Stomach (tissue), 8 donors: ENCODE measurements at regions not wholly inside any gene's neighbourhood (a gene's known extent, or its start where the extent isn't known, plus 50 kb on each side); places are given as distances from the start of the nearest gene placed in this dataset.

ENCODE experiments used
- DNase-seq, 2 donors: peaks; one replicate each; pipeline versions ENCODE4 v3.0.0 to v3.0.0-alpha.2; 2013 to 2019
- H3K27ac ChIP-seq, 5 donors: fragments of 200-600 bp in 4 of 5; sonication (generic) in 4 of 5; one replicate each; pipeline ENCODE4 v1.5.1; 2013 to 2019; ENCODE audit warnings: mild to moderate bottlenecking in 1 of 5, moderate library complexity in 1 of 5
- H3K27me3 ChIP-seq, 3 donors: fragments of 200-600 bp; sonication (generic); one replicate each; pipeline ENCODE4 v1.5.1; 2017 to 2019; ENCODE audit warnings: mixed run types in 1 of 3
- H3K36me3 ChIP-seq, 4 donors: fragments of 200-600 bp; sonication (generic); 1 replicate in 3 of 4; 2 replicates in 1 of 4; pipeline ENCODE4 v1.5.1; 2016 to 2019
- H3K4me1 ChIP-seq, 4 donors: fragments of 200-600 bp; sonication (generic); one replicate each; pipeline ENCODE4 v1.5.1; 2016 to 2019
- H3K4me3 ChIP-seq, 4 donors: fragments of 200-600 bp; sonication (generic) in 3 of 4; one replicate each; pipeline ENCODE4 v1.5.1; 2016 to 2019; ENCODE audit warnings: mild to moderate bottlenecking in 1 of 4
- H3K9me3 ChIP-seq, 4 donors: fragments of 200-600 bp; sonication (generic); one replicate each; pipeline ENCODE4 v1.5.1; 2016 to 2019
- CTCF ChIP-seq, 7 experiments: fragments of 450-650 bp in 4 of 7; fragments of 200-600 bp in 3 of 7; sonication (generic) in 3 of 7; IDR thresholded peaks; one replicate each; pipeline ENCODE4 v1.5.1; 2016 to 2019; ENCODE audit warnings: antibody characterized with exemption in 7 of 7, control low read depth in 2 of 7, mild to moderate bottlenecking in 1 of 7
- EP300 ChIP-seq: sonication (generic); formaldehyde crosslinking; IDR thresholded peaks from one replicate; pipeline ENCODE4 v1.6.1; 2017; ENCODE audit warnings: antibody characterized with exemption
- POLR2A ChIP-seq, 4 donors: fragments of 450-650 bp; IDR thresholded peaks; one replicate each; pipeline ENCODE4 v1.6.1; 2016; ENCODE audit warnings: antibody characterized with exemption in 4 of 4, control low read depth in 2 of 4, mild to moderate bottlenecking in 1 of 4, moderate library complexity in 1 of 4
- POLR2AphosphoS5 ChIP-seq, 3 donors: sonication (generic); formaldehyde crosslinking; IDR thresholded peaks; one replicate each; pipeline ENCODE4 v1.6.1; 2016; ENCODE audit warnings: antibody characterized with exemption in 3 of 3
- WGBS, 5 donors: extraction: QIAGEN DNeasy Blood & Tissue Kit in 3 of 5; methylation state at CpG; one replicate each; pipeline versions ENCODE4 v1.1.5 to v1.1.7; 2013 to 2018; 5-methylcytosine and 5-hydroxymethylcytosine counted together
- intact Hi-C: fragments of 100-400 bp; cut with DNase I; formaldehyde crosslinking; loops from one replicate; pipeline ENCODE4 v1.15.1; 2023; ENCODE audit warnings: low total_unique reads
- donor health status: healthy with polysubstance abuse.
- donor health status: Bipolar disorder and iron deficiency.
- donor health status: healthy.

GRCh38 chr3:1726741-1727140 is 371.9 kb upstream of the CNTN4 start:
- no peak overlapping the region for H3K4me3 ChIP-seq
- WGBS, 5 donors: 77 to 88% (median 81%) methylated on average over 3 of the region's 3 CpGs
- H3K36me3 ChIP-seq: no peaks in the 10 kb centered on the region
- H3K27me3 ChIP-seq: no peaks in the 10 kb centered on the region
- TF ChIP-seq EP300 (no peak), POLR2A (IDR thresholded peaks at IDR 0.05) (no peak), CTCF (IDR thresholded peaks at IDR 0.05) (no peak), POLR2AphosphoS5 (IDR thresholded peaks at IDR 0.05) (no peak)
- peaks cover 0 to 10% (median 0%) of the 10 kb centered on the region in 4 donors for H3K9me3 ChIP-seq
- intact Hi-C loops: no loop called here
- no peak for DNase-seq
- no peak overlapping the region for H3K27ac ChIP-seq
- no peaks in the 10 kb centered on the region for H3K4me1 ChIP-seq

- TF ChIP-seq EP300 (no peak), POLR2A (IDR thresholded peaks at IDR 0.05) (no peak), POLR2AphosphoS5 (IDR thresholded peaks at IDR 0.05) (no peak), CTCF (IDR thresholded peaks at IDR 0.05) (no peak)
- 71 to 85% (median 81%) methylated on average over 4 of the region's 4 CpGs for WGBS, 5 donors
- Histone ChIP-seq H3K4me3 (no peak overlapping the region), H3K4me1 (no peaks in the 10 kb centered on the region), H3K27me3 (no peaks in the 10 kb centered on the region), H3K27ac (no peak overlapping the region), H3K9me3 (peaks cover 0 to 10% (median 0%) of the 10 kb centered on the region in 4 donors), H3K36me3 (no peaks in the 10 kb centered on the region)
- intact Hi-C loops: no loop called here
- no peak for DNase-seq
These were observed 371.4 kb upstream of the CNTN4 start for GRCh38 chr3:1727242-1727641.

GRCh38 chr3:1728510-1728909 is 370.2 kb upstream of the CNTN4 start:
- H3K27ac ChIP-seq: no peak overlapping the region
- H3K9me3 ChIP-seq: peaks cover 0 to 10% (median 0%) of the 10 kb centered on the region in 4 donors
- H3K4me1 ChIP-seq: no peaks in the 10 kb centered on the region
- intact Hi-C loops: no loop called here
- TF ChIP-seq CTCF (IDR thresholded peaks at IDR 0.05) (no peak), POLR2AphosphoS5 (IDR thresholded peaks at IDR 0.05) (no peak), POLR2A (IDR thresholded peaks at IDR 0.05) (no peak), EP300 (no peak)
- H3K27me3 ChIP-seq: no peaks in the 10 kb centered on the region
- WGBS, 5 donors: 83 to 88% (median 87%) methylated on average over 5 of the region's 5 CpGs
- no peak for DNase-seq
- no peaks in the 10 kb centered on the region for H3K36me3 ChIP-seq
- no peak overlapping the region for H3K4me3 ChIP-seq

- Histone ChIP-seq H3K4me1 (no peaks in the 10 kb centered on the region), H3K27ac (no peak overlapping the region), H3K36me3 (no peaks in the 10 kb centered on the region), H3K27me3 (no peaks in the 10 kb centered on the region), H3K4me3 (no peak overlapping the region), H3K9me3 (peaks cover 0 to 19% (median 5%) of the 10 kb centered on the region in 4 donors)
- TF ChIP-seq POLR2A (IDR thresholded peaks at IDR 0.05) (no peak), CTCF (IDR thresholded peaks at IDR 0.05) (no peak), EP300 (no peak), POLR2AphosphoS5 (IDR thresholded peaks at IDR 0.05) (no peak)
- intact Hi-C loops: no loop called here
- WGBS, 5 donors: 64 to 84% (median 77%) methylated on average over 3 of the region's 3 CpGs
- no peak for DNase-seq
These were observed 364.1 kb upstream of the CNTN4 start for GRCh38 chr3:1734494-1735122.
